ENCODE measurements at regions not wholly inside any gene's neighbourhood (a gene's known extent, or its start where the extent isn't known, plus 50 kb on each side); places are given as distances from the start of the nearest gene placed in this dataset.

DNA sequence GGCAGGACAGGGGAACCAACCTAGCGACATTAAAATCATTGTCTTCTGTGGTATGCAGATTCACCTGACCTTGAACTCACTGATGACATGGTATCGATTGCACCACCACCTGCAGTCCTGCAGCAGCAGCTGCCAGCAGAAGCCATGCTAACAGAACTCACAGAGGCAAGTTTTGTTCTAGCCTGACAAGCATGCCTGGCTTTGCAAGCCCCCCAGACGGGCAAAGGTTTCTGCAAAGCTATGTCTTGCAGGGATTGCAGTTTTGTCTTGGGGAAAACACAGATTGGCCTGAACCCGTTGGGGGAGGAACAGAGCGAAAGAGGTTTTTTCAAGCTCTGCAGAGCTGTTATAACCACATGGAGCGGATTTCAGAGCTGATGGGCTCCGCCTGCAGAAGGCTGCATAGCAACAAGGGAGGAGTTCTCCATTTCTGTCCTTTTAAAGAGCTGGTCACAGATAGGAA, 221.0 kb downstream of the HIPK3 start:
- Mint-ChIP-seq H3K4me3 (no peak overlapping the region), H3K27ac (no peak overlapping the region), H3K27me3 (peaks cover 29% of the 10 kb centered on the region), H3K4me1 (no peaks in the 10 kb centered on the region), H3K9me3 (ENCODE audit: insufficient read depth) (no peaks in the 10 kb centered on the region)
- H4K20me1 ChIP-seq (ENCODE audit: control insufficient read depth, insufficient read depth, low read length, poor library complexity, severe bottlenecking), result no peaks in the 10 kb centered on the region
- no peak overlapping the region for H3K4me2 ChIP-seq (replicated peaks; ENCODE audit: low read depth, low read length, poor library complexity, severe bottlenecking)
- no peaks in the 10 kb centered on the region for H3K4me1 ChIP-seq (ENCODE audit: control insufficient read depth in 2 of 2, insufficient read depth in 2 of 2, low read length in 2 of 2)
- no peak for DNase-seq
- H3K36me3 ChIP-seq (replicated peaks in 1 of 2; ENCODE audit: control extremely low read depth in 1 of 2, control insufficient read depth in 1 of 2, extremely low read depth in 1 of 2, insufficient read depth in 2 of 2, low read length in 1 of 2), result no peaks in the 10 kb centered on the region
- CTCF ChIA-PET, result no interaction called here
- no peak overlapping the region for H3K9ac ChIP-seq (ENCODE audit: low read length)
- TF ChIP-seq EZH2 (IDR thresholded peaks at IDR 0.05; ENCODE audit: borderline replicate concordance, insufficient read depth, low read depth, low read length, poor library complexity, severe bottlenecking), result no peak
- TF ChIP-seq, protein P1, sequence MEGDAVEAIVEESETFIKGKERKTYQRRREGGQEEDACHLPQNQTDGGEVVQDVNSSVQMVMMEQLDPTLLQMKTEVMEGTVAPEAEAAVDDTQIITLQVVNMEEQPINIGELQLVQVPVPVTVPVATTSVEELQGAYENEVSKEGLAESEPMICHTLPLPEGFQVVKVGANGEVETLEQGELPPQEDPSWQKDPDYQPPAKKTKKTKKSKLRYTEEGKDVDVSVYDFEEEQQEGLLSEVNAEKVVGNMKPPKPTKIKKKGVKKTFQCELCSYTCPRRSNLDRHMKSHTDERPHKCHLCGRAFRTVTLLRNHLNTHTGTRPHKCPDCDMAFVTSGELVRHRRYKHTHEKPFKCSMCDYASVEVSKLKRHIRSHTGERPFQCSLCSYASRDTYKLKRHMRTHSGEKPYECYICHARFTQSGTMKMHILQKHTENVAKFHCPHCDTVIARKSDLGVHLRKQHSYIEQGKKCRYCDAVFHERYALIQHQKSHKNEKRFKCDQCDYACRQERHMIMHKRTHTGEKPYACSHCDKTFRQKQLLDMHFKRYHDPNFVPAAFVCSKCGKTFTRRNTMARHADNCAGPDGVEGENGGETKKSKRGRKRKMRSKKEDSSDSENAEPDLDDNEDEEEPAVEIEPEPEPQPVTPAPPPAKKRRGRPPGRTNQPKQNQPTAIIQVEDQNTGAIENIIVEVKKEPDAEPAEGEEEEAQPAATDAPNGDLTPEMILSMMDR (IDR thresholded peaks at IDR 0.05), result no peak
- 57% methylated on average over 7 of the region's 7 CpGs for WGBS (ENCODE audit: insufficient coverage)
- H3K79me2 ChIP-seq (ENCODE audit: control insufficient read depth, insufficient read depth, low read length), result no peaks in the 10 kb centered on the region
- intact Hi-C loops (cut with micrococcal nuclease), result no loop called here
- no peaks in the 10 kb centered on the region for H3K9me3 ChIP-seq (ENCODE audit: control extremely low read depth in 1 of 3, control insufficient read depth in 2 of 3, insufficient read depth in 1 of 3, low read length in 2 of 3)
- peaks cover 0 to 10% (median 0%) of the 10 kb centered on the region in 4 experiments for H3K27me3 ChIP-seq (replicated peaks in 1 of 4; ENCODE audit: control extremely low read depth in 1 of 4, control insufficient read depth in 3 of 4, insufficient read depth in 4 of 4, low read length in 3 of 4)
- no peak overlapping the region for H2AFZ ChIP-seq (ENCODE audit: insufficient read depth, low read depth, low read length, poor library complexity, severe bottlenecking)
- H3K4me3 ChIP-seq (ENCODE audit: control extremely low read depth in 1 of 5, extremely low read depth in 1 of 5, insufficient read depth in 1 of 5, low read depth in 2 of 5, low read length in 4 of 5), result no peak overlapping the region
- no peak for ATAC-seq (ENCODE audit: low read depth)
- H3K27ac ChIP-seq (ENCODE audit: low read length in 2 of 2), result no peak overlapping the region
- POLR2A ChIA-PET, result no interaction called here

DNA sequence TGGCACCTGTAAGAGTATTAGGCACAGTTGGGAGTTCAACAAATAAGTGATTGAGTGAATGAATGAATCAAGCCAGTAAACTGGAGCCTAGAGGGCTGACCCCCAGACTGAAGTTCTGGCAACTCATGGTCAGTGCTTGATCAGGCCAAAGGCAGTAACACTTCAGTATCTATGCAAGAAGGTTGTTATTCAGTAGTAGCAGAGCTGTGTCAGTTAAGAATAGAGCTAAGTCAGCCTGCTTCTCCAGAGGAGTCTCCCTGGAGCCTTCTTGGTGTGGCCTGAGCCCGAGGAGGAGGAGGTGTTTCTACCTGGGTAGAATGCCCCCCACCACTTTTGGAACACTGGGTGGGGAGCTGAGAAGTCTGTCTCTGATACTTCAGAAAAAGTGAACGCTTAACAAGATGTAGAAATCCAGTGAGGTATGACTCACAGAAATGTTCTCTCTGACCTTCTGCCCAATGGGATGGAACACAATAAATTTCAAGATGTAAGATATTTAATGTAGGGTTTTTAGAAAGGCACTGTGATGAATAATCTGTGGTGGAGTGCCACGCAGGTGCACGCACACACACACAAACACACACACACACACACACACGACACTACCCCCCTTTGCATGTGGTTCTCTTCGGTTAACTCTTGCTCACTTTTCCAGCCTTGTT, 219.9 kb downstream of the HIPK3 start:
- H2AFZ ChIP-seq (ENCODE audit: insufficient read depth, low read depth, low read length, poor library complexity, severe bottlenecking), result no peak overlapping the region
- Mint-ChIP-seq H3K27ac (no peak overlapping the region), H3K4me1 (no peaks in the 10 kb centered on the region), H3K4me3 (no peak overlapping the region), H3K27me3 (peaks cover 30% of the 10 kb centered on the region), H3K9me3 (ENCODE audit: insufficient read depth) (no peaks in the 10 kb centered on the region)
- H3K9me3 ChIP-seq (ENCODE audit: control extremely low read depth in 1 of 3, control insufficient read depth in 2 of 3, insufficient read depth in 1 of 3, low read length in 2 of 3), result no peaks in the 10 kb centered on the region
- 67% methylated on average over 1 of the region's 6 CpGs for WGBS (ENCODE audit: insufficient coverage)
- no peak overlapping the region for H3K27ac ChIP-seq (ENCODE audit: low read length in 2 of 2)
- H4K20me1 ChIP-seq (ENCODE audit: control insufficient read depth, insufficient read depth, low read length, poor library complexity, severe bottlenecking), result no peaks in the 10 kb centered on the region
- POLR2A ChIA-PET, result no interaction called here
- H3K27me3 ChIP-seq (replicated peaks in 1 of 4; ENCODE audit: control extremely low read depth in 1 of 4, control insufficient read depth in 3 of 4, insufficient read depth in 4 of 4, low read length in 3 of 4), result peaks cover 0 to 10% (median 0%) of the 10 kb centered on the region in 4 experiments
- H3K79me2 ChIP-seq (ENCODE audit: control insufficient read depth, insufficient read depth, low read length), result no peaks in the 10 kb centered on the region
- no peak overlapping the region for H3K9ac ChIP-seq (ENCODE audit: low read length)
- no peak overlapping the region for H3K4me3 ChIP-seq (ENCODE audit: control extremely low read depth in 1 of 5, extremely low read depth in 1 of 5, insufficient read depth in 1 of 5, low read depth in 2 of 5, low read length in 4 of 5)
- intact Hi-C loops (cut with micrococcal nuclease), result no loop called here
- TF ChIP-seq, protein P1 (IDR thresholded peaks at IDR 0.05), result no peak
- no peak for TF ChIP-seq EZH2 (IDR thresholded peaks at IDR 0.05; ENCODE audit: borderline replicate concordance, insufficient read depth, low read depth, low read length, poor library complexity, severe bottlenecking)
- no peaks in the 10 kb centered on the region for H3K36me3 ChIP-seq (replicated peaks in 1 of 2; ENCODE audit: control extremely low read depth in 1 of 2, control insufficient read depth in 1 of 2, extremely low read depth in 1 of 2, insufficient read depth in 2 of 2, low read length in 1 of 2)
- CTCF ChIA-PET, result no interaction called here
- H3K4me2 ChIP-seq (replicated peaks; ENCODE audit: low read depth, low read length, poor library complexity, severe bottlenecking), result no peak overlapping the region
- ATAC-seq (ENCODE audit: low read depth), result no peak
- H3K4me1 ChIP-seq (ENCODE audit: control insufficient read depth in 2 of 2, insufficient read depth in 2 of 2, low read length in 2 of 2), result no peaks in the 10 kb centered on the region
- no peak for DNase-seq

All from B cell (primary cell).